Islet of Langerhans (tissue), 1 donor: ENCODE measurements at regions not wholly inside any gene's neighbourhood (a gene's known extent, or its start where the extent isn't known, plus 50 kb on each side); places are given as distances from the start of the nearest gene placed in this dataset.
"Not testable (repeated sequence)": the region's sequence is repeated elsewhere in the genome, so short reads cannot be mapped to it uniquely, and the experiment has no call there.

Experiments
- FAIRE-seq: peaks from one replicate; lab custom pipeline; 2011; peaks lifted over from hg19 to GRCh38; lab: Jason Lieb, UNC

DNA sequence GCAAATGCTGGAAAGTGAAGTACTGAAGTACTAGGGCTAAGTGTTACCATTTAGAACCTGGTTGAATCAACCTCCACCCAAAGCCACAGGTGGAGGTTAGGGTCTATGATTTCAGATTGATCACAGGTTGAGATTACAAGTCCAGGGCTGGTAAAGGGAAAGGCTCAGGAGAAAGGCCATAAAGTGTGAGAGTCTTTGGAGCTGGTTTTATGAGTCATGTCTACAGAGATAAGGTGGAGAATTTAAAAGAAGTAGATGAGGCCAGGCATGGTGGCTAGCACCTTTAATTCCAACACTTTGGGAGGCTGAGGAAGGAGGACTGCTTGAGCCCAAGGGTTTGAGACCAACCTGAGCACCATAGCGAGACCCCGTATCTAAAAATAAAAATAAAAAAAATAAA lies 221.7 kb upstream of the CDH11 start:
- no peak for FAIRE-seq

DNA sequence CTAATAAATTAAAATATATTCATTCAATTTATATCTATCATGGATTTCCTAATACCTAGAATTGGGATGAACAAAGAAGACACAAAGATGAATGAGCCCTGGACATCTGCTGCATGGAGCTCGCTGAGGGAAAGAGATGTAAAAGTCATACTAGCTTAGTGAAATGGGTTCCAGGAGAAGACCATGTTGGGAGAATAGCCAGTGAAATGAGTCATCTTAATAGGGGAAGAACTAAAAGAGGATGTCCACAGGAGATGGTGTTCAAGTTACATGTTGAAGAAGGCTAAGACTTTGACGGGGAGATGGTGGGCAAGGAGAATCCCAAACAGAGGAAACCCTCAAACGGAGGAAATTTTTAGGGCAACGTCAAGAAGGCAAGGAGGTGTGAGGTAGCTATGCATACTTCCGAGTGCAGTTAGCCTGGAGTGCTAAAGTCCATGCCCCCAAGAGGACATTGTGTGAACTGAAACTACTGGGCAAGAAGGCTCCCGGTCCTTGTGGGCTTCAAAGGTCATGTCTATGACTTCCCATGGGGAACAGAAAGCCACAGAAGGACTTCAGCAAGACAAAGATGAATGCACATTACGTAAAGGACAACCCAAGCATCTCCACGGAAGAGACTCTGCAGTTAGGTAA lies 220.5 kb upstream of the CDH11 start:
- no peak for FAIRE-seq

DNA sequence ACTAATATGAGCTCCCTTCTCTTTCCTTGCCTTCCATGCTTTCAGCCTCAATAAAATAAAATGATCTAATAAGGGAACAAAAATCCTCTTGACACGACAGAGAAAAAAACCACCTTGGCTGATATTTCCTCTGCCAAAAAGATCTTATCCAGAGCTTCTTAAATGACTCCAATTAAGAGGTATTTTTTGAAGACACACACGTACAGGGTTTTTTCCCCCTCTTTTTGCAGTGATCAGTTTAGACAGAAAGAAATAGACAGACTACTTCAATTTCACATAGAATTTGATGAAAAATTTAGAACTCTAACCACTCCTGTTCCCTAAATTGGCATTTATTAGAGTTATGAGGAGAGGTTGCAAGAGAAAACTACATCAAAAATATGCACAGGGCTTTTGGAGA lies 217.2 kb upstream of the CDH11 start:
- no peak for FAIRE-seq

DNA sequence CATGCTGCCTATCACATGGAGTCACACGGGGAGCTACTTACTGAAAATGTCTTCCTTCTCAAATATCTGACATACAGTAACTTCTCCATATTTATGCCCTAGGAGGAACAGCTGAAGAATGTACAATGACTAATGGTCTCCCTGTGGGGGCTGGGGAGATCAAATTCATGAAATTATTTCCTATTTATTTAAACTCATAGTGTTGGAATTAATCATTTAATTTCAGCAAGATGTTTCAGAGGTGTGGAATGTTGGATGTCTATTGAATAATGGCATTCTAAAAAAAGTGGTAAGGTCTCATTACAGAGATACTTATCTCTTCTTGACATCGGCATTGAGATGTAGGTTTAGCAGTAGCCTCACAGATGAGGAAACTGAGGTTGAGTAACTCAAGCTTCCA lies 214.3 kb upstream of the CDH11 start:
- FAIRE-seq, result no peak

DNA sequence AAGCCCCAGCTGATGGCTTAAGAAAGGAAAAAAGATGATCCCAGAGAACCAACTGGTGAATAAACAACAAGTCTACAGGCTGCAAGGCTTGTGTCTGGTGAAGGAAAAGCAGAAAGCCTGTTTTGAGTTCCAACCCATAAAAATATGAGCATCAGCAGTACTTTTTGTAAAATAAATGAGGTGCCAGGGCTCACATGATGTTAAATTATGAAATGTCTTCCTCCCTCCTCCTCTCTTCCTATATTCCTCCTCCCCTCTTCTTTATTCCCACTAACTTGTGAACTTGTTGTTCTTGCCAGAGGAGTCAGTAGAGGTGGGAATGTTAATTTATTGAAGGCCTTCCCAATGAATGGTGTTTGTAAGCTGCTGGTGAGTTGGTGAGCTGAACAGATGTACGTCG lies 212.2 kb upstream of the CDH11 start:
- no peak for FAIRE-seq

DNA sequence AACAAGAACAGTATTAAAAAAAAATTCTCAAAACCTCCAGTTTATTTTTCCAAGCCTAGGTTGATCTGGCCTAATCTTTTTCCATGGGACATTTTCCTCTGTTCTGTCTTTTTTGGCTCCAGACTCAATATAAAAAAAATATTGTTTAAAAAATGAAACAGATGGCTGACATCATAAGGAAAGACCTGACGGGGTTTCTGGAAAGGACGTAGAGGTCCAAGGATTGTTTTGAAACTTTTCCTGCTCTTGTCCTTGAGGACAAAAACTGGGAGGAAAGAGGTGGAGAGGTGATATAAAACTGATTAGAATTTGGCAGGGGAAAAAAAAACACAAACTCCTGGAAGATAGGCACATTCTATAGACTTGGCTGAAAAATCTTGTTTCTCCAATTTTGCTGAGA lies 211.4 kb upstream of the CDH11 start:
- FAIRE-seq, result no peak

DNA sequence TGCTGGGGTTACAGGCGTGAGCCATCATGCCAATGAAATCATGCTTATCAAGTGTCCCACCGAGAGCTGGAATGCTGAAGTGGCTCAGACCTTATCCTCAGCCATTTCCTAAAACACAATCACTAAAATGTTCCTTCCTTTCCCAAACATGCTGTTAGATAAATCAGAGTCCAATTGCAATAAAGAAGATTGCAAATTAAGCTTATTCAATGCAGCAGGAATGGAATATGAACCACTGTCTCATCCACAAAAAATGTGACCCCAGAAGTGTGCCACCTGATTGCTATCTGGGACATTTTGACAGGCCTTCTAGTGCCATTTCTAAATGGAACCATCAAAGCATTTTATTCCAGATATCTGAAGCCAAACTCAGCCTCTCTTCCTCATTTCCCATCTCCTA lies 205.5 kb upstream of the CDH11 start:
- no peak for FAIRE-seq

DNA sequence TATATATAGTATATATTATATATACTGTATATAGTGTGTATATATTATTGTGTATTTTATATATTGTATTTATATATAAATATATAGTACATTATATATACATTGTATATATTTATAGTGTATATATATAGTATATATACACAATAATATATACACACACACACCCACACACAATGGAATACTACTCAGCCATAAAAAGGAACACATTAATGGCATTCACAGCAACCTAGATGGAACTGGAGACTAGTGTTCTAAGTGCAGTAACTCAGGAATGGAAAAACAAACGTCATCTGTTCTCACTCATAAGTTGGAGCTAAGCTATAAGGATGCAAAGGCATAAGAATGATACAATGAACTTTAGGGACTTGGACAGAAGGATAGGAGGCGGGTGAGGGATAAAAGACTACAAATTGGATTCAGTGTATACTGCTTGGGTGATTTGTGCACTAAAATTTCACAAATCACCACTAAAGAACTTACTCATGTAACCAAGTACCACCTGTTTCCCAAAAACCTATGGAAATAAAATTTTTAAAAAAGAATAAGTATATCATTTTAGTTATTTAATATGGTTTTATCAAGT lies 201.9 kb upstream of the CDH11 start:
- FAIRE-seq, result no peak

DNA sequence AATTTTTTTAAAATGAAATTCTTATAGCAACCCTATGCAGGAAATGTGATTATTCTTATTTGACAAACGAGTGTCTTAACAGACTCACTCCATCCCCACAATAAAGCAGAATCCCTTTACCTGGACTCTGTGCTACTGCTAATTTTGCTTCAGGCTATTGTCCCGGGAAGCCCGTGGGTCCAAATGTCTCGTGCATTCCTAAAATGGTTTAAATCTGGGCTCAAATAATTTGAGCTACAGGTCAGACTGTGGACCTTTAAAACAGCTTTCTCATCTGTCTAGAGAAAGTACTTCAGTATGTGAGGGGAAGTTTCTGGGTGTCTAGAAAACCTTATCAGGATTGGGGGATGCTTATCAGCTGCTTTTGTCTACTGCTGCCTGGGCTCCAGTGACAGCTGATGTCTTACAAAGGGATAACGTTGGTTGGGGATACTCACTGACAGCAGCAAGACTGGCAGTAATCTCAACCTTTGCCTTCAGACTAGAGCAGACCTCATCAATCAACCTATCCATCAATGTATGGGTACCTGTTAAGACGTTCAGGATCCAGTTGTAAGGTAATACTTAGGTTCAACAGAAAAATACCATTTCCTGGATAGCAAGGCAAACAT lies 197.9 kb upstream of the CDH11 start:
- FAIRE-seq, result no peak

DNA sequence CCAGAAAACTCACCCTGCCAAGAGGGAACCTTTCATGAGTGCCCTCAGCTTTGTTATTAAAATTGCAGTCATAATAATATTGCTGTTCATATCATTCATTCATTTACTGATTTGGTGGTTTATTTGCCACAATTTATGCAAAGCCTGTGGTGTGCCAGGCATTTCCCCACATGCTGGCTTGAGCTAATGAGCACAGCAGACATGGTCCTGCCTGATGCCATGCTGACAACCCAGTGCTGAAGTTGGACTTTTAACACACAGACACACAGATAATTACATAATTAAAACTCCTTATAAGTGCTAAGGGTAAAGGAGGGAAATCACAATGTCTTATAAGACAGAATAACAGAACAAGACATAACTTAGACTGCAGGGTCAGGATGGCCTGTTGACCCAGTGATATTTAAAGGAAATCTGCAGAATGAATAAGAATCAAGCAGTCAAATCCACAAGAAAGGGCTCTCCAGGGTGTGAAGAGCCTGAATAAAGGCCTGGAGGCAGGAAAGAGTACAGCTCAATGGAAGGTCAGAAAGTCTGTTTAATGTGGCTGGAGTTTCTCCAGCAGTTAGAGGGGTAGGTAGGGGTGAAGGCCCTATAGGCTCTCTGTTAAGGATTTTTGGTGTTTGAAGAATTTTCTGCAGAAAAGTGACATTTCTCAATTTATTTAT lies 196.9 kb upstream of the CDH11 start:
- no peak for FAIRE-seq

DNA sequence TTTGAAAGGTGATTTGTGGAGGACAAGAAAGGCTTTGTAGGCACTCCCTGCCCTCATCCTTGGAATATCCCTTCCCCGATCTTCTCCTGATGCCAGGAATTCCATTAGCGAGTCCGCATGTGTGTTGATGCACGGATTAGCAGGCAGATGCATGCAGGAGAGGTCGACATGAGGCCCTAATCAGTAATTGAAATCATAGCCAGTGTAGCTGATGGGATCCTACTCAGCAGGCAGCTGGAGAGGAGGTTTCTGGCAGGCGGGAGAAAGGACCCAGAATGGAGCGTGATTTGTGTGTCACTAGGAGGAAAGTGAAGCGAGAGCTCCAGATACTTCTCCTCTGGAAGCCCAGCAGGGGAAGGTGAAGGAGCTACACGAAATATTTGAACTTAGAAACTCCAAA lies 196.3 kb upstream of the CDH11 start:
- FAIRE-seq, result no peak

DNA sequence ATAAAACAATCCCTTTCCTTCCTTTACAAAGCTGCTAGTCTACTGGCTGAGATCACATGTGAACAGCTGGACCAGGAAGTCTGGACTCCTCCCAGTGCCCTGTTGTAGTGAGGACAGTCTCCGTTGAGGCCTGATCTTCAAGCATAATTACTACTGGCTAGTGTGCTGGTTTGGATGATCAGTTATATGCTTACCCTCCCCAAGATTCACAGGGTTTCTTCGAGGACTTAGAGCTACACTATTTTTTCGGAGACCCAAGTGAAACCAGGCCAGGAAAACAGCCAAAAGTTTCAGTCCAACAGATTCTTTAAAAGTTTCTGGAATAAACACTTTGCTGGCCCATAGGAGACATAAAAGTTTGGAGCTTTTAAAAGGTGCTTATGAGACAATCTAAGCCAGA lies 194.9 kb upstream of the CDH11 start:
- no peak for FAIRE-seq

DNA sequence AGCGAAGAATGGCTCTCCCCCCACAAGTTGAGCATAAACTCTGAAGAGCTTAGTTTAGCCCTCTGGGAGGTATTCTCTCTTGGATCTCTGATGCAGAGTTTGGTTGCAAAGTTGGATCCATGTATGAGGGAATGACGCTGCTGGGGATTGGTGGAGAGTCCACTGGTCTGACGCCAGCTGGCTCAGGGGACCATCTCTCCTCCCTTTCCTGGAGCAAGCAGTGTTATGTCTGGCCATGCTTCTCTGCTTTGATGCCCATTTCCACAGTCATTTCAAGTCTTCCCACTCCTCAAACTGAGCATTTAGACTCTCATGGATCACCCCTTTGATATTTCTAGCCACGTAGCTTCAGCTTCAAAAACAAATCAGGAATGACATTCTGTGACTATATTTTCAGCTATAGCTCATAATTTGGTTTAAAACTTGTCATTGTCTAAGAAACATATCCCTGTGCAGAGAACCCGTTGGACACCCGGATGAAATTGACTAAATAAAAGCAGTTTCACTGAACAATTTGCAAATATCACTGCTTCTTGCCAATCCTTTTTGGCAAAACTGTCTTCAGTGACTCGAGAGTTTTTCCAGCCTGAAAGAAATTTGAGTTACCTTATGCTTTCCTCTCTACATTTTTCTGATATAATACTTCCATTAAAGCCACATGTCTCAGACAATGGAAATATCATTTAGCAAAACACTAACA lies 193.4 kb upstream of the CDH11 start:
- FAIRE-seq, result no peak

DNA sequence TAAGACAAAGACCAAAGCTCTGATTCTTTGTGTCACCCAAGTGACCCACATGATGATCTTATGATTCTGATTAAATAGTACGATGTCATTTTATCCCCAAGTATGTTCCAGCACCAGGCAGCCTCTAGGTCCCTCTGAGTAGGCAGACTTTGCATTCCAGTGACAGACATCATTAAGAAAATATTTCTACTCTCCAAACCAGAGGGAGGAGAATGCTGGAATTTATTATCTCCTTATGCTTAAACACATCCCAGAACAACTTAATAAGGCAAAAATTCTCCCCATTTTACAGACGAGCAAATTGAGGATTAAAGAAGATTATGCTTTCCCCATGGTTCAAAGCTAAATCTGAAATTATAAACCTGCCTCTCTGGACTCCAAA lies 192.8 kb upstream of the CDH11 start:
- no peak for FAIRE-seq

DNA sequence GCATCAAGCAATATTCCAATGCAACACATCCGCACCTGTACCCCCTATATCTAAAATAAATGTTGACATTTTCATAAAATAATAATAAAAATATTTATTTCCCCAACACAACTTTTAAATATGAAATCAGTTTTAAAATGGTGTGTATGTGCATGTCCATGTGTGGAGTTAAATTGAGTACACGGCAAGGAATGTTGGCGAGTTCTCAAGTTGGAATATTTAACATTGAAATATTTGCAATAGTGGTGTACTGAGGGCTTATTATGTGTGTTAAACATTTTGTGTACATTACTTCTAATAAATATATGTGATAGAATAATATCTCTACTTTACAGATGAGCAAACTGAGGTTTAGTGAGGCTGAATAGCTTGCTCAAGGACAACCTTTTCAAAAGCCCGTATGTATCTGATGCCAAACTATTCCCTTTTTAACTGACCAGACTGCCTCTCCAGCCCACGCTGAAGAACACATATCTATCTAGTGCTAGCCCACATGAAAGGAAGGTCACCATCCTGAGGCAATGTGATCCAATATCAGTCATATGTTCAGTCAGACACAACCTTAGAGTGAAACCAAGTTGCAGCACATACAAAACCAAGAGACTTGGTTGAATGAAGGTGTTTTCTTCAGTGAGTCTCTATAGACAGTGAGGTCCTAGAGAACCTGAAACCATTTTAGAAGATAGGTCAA lies 192.2 kb upstream of the CDH11 start:
- no peak for FAIRE-seq

DNA sequence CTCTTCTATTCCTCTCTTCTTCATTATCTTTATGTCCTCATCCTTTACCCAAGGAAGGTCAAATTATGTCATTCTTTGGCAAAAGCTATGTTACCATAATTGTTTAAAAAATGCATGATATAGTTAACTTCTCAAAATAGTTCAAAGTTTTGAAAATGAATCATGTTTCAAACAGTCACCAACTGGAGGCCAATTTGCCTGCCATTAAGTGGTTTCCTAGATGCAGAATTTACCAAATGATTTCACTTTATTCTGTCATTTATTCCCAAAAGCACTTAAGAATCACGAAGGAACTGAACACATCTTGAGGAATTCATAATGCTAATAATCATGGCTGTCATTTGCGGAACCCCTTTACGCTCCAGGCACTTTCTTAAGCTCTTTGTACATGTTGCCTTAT lies 190.9 kb upstream of the CDH11 start:
- FAIRE-seq, result no peak

DNA sequence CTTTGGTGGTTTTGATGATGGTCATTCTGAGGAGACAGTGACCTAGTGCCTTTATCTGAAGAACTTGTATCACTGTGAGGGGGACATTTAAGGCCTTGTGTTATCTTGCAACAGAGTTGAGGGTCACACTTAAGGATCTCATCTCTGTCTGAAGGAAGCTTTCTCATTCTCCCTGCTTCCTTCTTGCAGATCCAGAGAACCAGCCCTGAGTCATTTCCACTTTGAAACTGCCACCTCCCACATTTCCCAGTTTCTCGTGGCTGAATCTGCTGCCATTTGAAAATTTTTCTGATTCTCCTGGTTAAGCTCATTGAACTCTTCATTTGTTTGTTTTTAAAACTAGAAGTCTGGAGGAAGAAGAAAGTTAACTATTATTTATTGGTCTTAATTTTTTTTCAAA lies 190.2 kb upstream of the CDH11 start:
- no peak for FAIRE-seq

DNA sequence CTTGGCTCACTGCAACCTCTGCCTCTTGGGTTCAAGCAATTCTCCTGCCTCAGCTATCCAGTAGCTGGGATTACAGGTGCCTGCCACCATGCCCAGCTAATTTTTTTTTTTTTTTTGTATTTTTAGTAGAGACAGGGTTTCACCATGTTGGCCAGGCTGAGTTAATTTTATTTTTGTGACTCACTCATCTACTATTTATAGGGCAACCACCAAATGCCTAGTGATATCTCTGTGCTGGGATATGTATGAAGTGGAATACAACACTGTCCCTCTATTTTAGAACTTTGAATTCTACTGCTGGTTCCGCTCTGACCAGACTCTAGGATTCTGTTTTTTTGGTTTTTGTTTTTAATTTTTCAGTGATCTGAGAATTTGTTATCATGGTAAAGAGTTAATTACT lies 188.6 kb upstream of the CDH11 start:
- FAIRE-seq, result not testable (repeated sequence)

DNA sequence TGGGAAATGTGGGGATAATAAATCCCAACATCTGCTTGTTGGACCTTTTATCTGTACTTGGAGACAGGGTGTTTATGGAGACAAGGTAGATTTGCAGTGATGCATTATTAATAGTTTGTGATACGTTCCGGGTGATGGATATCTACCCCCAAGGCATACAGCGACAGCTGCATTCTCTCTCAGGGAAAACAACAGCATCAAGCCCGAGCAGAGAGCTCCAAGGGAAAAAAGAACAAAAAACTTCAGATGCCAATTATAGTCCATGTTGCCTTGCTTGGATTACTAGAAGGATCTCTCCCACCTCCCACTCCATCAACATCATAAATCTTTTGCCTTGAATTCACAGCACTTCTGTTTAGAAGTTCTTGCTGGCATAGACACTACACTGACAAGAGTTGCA lies 187.5 kb upstream of the CDH11 start:
- no peak for FAIRE-seq

DNA sequence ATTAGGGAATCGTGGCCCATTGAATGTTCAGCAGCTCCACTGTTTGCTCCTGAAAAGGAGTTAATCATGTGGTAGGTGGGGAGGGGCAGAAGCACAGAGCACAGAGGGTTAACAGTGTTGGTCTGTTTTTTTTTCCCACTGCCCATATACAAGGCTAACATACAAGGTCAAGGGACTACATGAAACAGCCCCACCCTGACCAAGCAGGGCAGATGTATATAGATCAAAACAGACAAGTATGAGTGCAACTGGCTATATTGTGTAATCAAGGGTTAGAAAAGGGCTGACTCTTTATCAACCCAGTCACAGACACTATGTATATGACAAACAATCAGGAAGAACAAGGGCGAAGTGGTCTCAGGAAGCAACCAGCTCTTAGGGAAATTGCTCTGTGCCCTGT lies 186.6 kb upstream of the CDH11 start:
- no peak for FAIRE-seq

DNA sequence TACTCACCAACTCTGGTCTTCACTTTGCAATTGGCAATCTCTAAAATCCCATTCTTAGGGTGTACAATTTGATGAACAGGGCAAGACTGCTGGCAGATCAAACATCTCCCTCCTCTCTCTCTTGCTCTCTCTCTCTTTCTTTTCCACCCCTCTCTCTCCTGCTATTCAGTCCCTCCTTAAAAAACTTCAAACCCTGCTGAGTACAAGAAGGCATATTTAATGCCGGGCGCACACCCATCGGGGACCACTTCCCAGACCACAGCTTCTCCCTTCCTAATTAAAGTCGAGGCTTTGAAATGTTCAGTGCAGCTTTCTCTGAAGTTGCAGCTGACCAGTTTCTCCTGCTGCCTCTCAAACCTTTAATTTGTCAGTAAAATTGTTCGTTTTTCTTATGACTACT lies 185.4 kb upstream of the CDH11 start:
- no peak for FAIRE-seq

DNA sequence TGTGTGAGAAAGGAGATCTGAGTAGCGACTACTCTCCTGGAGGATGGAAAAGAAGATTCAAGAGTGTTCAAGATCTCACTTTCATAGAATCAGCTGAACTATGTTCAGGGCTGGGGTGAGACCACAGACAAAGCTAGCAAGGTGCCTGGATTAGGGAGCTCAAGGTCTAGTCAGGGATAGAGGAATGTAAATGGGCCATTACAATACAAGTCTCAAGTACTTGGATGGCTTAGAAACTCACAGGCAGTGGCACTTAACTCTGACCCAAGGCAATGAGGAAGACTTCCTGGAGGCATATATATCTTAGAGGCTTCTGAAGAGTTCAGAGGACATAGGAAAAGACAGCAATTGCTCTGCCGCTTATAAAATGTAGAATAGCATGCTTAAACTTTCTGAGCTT lies 184.9 kb upstream of the CDH11 start:
- no peak for FAIRE-seq

DNA sequence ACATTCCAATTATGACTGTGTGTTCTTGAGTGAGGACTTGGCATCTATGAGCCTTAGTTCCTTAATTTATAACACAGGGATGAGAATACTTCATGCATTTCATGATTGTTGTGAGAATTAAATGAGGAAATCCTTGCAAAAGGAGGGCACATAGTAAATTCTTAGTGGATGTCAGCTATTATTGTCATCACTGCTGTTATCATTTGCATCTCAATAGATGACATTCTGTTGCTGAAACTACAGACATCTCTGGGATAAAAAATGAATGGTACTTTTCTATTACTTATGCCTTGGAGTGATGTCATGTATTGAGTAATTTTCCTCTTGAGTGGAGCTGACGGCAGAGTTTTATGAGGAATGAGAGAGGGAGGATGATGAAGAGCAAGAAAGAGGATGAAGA lies 184.4 kb upstream of the CDH11 start:
- FAIRE-seq, result no peak
